Adipocyte (in vitro differentiated cells): ENCODE measurements at regions not wholly inside any gene's neighbourhood (a gene's known extent, or its start where the extent isn't known, plus 50 kb on each side); places are given as distances from the start of the nearest gene placed in this dataset.

Experiments used
- DNase-seq: peaks from one replicate; pipeline ENCODE4 v3.0.0-alpha.2; 2015; ENCODE audit warnings: low read depth
- H3K27me3 ChIP-seq: replicated peaks from 2 replicates; pipeline ENCODE4 v1.7.0; 2013; ENCODE audit warnings: mild to moderate bottlenecking, low read length, moderate library complexity; ENCODE audit not compliant: control insufficient read depth, insufficient read depth
- H3K36me3 ChIP-seq: 2 replicates; pipeline ENCODE4 v1.7.0; 2013; ENCODE audit warnings: low read length, mild to moderate bottlenecking, moderate library complexity; ENCODE audit not compliant: control insufficient read depth, insufficient read depth, severe bottlenecking
- H3K4me1 ChIP-seq: 2 replicates; pipeline ENCODE4 v1.7.0; 2013; ENCODE audit warnings: mild to moderate bottlenecking, low read length, moderate library complexity; ENCODE audit not compliant: control insufficient read depth, insufficient read depth
- H3K4me3 ChIP-seq: 2 replicates; pipeline ENCODE4 v1.7.0; 2013; ENCODE audit warnings: mild to moderate bottlenecking, low read length, moderate library complexity
- H3K9ac ChIP-seq: 2 replicates; pipeline ENCODE4 v1.7.0; 2013; ENCODE audit warnings: mild to moderate bottlenecking, low read length, moderate library complexity
- H3K9me3 ChIP-seq: 2 replicates; pipeline ENCODE4 v1.7.0; 2013; ENCODE audit warnings: mild to moderate bottlenecking, low read length, moderate library complexity; ENCODE audit not compliant: control insufficient read depth

GRCh38 chr7:132733860-132734259, 157.6 kb upstream of the PLXNA4 start:
- no peak for DNase-seq
- Histone ChIP-seq H3K36me3 (no peaks in the 10 kb centered on the region), H3K4me1 (peaks cover 6% of the 10 kb centered on the region), H3K9me3 (no peaks in the 10 kb centered on the region), H3K9ac (no peak overlapping the region), H3K27me3 (no peaks in the 10 kb centered on the region), H3K4me3 (no peak overlapping the region)

DNA sequence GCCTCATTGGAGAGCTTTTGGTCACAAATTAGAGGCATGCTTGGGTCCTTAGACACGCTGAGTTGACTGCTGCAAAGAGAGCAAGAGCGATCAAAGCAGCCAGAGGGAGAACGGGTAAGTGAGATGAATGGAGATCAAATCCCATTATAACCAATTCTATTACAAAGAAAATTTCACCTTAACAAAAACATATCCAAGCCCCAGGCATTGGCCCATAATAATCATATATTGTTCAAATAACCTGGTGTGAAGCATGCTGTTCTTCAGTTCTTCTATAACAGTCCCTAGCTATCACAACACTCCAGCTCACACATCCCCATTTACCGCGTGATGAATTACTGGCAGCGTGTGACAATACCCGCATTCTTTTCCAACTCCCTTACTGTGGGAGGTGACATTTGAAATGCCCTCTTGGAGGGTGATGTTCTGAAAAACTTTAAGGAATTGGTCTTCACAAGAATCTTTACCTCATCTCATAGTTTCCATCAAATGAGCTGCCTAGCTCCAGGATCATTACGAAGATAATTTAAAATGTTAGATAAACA, 156.1 kb upstream of the PLXNA4 start:
- Histone ChIP-seq H3K9me3 (no peaks in the 10 kb centered on the region), H3K4me1 (no peaks in the 10 kb centered on the region), H3K9ac (no peak overlapping the region), H3K36me3 (no peaks in the 10 kb centered on the region), H3K4me3 (no peak overlapping the region), H3K27me3 (peaks cover 9% of the 10 kb centered on the region)
- DNase-seq = no peak

GRCh38 chr7:132730105-132730504, 153.8 kb upstream of the PLXNA4 start:
- Histone ChIP-seq H3K9me3 (no peaks in the 10 kb centered on the region), H3K4me1 (no peaks in the 10 kb centered on the region), H3K36me3 (no peaks in the 10 kb centered on the region), H3K9ac (no peak overlapping the region), H3K27me3 (peaks cover 9% of the 10 kb centered on the region), H3K4me3 (no peak overlapping the region)
- no peak for DNase-seq

DNA sequence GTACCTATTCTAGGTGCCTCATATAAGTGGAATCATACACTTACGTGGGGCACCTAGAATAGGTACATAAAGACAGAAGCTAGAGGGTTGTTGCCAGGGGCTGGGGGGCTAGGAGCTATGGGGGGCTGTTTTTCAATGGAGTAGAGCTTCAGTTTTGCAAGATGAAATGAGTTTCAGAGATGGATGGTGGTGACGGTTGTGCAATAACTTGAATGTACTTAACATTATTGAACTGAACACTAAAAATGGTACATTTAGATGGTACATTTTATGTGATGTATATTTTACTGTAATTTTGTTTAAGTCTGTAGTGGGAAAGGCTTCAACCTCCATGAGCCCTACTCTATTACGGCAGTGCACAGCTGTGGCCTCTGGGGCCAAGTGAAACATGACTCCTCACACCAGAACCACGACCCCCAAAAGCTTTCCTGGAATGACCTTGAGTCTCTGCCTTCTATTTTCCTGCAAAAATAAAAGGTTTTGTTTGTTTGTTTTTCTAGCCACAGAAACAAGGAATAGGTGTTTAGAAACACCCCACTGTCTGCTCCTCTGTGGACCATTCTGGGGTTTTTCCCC, 147.3 kb upstream of the PLXNA4 start:
- Histone ChIP-seq H3K4me3 (no peak overlapping the region), H3K4me1 (no peaks in the 10 kb centered on the region), H3K27me3 (peaks cover 9% of the 10 kb centered on the region), H3K9me3 (peaks cover 12% of the 10 kb centered on the region), H3K9ac (no peak overlapping the region), H3K36me3 (no peaks in the 10 kb centered on the region)
- no peak for DNase-seq

DNA sequence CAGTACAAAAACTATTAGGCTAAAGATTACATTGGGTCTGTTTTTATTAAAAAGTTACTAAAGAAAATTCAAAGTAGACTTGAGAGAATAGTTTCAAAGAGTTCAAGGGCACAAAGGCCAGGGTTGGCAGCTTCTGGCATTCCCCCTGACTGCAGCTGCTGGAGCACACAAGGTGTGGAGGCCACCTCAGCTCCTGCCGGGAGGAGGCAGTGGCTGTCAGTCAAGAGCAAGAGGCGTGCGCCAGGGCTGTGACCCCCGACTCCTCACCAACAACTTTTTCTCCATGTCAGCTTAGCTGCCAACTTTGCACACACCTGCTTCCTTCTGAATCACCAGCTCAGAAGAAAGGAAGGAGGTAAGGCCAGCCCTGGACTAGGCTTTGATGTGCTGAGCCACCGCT, 144.6 kb upstream of the PLXNA4 start:
- H3K4me3 ChIP-seq = no peak overlapping the region
- H3K9me3 ChIP-seq = peaks cover 18% of the 10 kb centered on the region
- no peak for DNase-seq
- H3K27me3 ChIP-seq = peaks cover 3% of the 10 kb centered on the region
- no peaks in the 10 kb centered on the region for H3K4me1 ChIP-seq
- no peak overlapping the region for H3K9ac ChIP-seq
- no peaks in the 10 kb centered on the region for H3K36me3 ChIP-seq

DNA sequence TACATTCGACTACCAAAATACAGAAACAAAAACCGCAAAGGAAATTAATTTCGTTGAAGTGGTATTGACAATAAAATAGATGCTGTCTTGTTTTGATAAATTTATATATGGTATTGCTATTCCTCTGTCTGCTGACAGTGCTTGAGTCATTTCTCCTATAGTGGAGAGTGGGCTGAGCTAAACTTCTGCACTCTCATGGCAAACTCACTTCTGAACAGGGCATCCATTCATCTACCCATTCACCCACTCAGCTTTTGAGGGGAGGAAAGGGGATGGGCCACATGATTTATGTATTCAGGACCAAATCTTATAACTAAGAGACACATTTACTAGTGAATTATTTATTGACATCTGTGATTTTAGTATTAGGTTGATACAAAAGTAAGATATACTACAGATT, 137.6 kb upstream of the PLXNA4 start:
- Histone ChIP-seq H3K36me3 (no peaks in the 10 kb centered on the region), H3K9me3 (peaks cover 9% of the 10 kb centered on the region), H3K4me1 (no peaks in the 10 kb centered on the region)

DNA sequence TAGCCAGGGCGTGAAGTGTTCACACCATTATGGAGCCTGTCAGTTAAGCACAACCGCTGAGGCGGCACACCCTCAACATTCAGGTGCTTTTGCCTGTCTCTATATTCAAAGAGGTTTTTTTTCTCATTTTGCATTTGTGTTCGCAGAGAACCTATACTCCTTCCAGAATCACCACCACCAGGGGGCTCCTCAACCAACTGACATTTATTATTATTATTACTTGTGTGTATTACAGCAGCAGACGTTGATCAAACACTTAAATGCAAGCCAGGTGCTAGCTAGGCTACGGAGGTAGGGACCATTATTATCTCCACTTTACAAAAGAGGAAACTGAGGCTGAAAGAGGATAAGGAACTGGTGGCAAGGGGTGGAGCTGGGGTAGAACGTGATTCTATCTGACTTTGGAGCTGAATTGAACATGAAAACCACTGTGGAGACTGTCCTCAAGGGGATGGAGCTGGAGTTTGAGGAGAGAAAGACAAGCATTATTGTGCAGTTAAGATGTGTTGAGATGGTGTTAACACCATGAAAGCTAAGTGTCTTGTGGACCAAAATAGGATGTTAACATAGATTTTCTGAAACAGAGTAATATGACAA, 133.8 kb upstream of the PLXNA4 start:
- Histone ChIP-seq H3K27me3 (no peaks in the 10 kb centered on the region), H3K4me1 (no peaks in the 10 kb centered on the region), H3K4me3 (no peak overlapping the region), H3K9me3 (no peaks in the 10 kb centered on the region), H3K9ac (no peak overlapping the region), H3K36me3 (no peaks in the 10 kb centered on the region)
- peak; percentile 70 for DNase-seq

More for the DNA sequence above, 137.6 kb upstream of the PLXNA4 start:
- Histone ChIP-seq H3K4me3 (no peak overlapping the region), H3K9ac (no peak overlapping the region), H3K27me3 (peaks cover 3% of the 10 kb centered on the region)
- no peak for DNase-seq

DNA sequence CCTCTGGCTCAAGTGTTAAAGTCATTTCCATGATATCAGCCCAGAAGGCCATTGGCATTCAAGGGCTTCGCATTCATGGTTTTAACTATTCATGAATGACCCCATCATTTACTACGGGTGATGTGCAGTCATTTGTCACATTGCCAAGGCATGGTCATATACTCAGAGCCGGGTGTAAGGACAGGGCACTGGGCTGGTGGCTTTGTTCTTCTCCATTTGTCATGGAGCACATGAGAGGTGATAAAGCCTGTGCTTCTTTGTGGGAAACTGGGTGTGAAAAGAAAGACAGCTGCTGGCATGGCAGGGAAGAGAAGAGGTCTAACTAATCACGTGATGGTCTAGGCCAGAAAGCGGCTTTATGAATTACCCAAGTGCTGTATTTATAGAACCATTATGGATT, 132.2 kb upstream of the PLXNA4 start:
- H3K9ac ChIP-seq = no peak overlapping the region
- no peak for DNase-seq
- no peaks in the 10 kb centered on the region for H3K27me3 ChIP-seq
- no peak overlapping the region for H3K4me3 ChIP-seq
- no peaks in the 10 kb centered on the region for H3K9me3 ChIP-seq
- H3K36me3 ChIP-seq = no peaks in the 10 kb centered on the region
- no peaks in the 10 kb centered on the region for H3K4me1 ChIP-seq

DNA sequence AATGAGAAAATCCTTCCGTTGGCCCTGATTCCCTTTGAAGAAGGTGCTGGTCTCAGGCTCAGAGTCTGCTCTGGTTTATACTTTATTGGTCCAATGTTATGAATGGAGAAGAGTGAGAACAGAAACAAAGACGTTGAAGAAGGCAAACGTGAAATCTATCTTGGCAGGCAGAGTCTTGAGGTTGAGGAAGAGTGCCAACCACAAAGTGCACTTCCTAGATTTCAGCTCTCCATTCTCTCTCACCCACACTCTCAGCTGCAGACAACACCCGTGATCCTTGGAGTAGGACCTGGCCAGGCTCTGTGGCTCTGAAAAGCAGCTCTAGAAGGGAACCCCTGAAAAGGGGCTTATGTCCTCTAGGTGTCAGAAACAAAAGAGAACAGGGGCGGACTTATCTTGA, 128.9 kb upstream of the PLXNA4 start:
- H3K27me3 ChIP-seq = no peaks in the 10 kb centered on the region
- no peak for DNase-seq
- H3K36me3 ChIP-seq = no peaks in the 10 kb centered on the region
- H3K4me1 ChIP-seq = no peaks in the 10 kb centered on the region
- H3K4me3 ChIP-seq = no peak overlapping the region
- H3K9ac ChIP-seq = no peak overlapping the region
- peaks cover 3% of the 10 kb centered on the region for H3K9me3 ChIP-seq

GRCh38 chr7:132703742-132704141, 127.5 kb upstream of the PLXNA4 start:
- no peak for DNase-seq
- H3K4me1 ChIP-seq = no peaks in the 10 kb centered on the region
- H3K36me3 ChIP-seq = no peaks in the 10 kb centered on the region
- H3K4me3 ChIP-seq = no peak overlapping the region
- peaks cover 3% of the 10 kb centered on the region for H3K9me3 ChIP-seq
- H3K27me3 ChIP-seq = no peaks in the 10 kb centered on the region
- no peak overlapping the region for H3K9ac ChIP-seq

- Histone ChIP-seq H3K27me3 (peaks cover 35% of the 10 kb centered on the region), H3K36me3 (no peaks in the 10 kb centered on the region), H3K9me3 (peaks cover 3% of the 10 kb centered on the region), H3K4me1 (no peaks in the 10 kb centered on the region), H3K4me3 (no peak overlapping the region), H3K9ac (no peak overlapping the region)
- no peak for DNase-seq
Measured at GRCh38 chr7:132697003-132697402, 120.7 kb upstream of the PLXNA4 start.

- DNase-seq = no peak
- H3K9ac ChIP-seq = no peak overlapping the region
- H3K27me3 ChIP-seq = peaks cover 39% of the 10 kb centered on the region
- no peaks in the 10 kb centered on the region for H3K36me3 ChIP-seq
- no peak overlapping the region for H3K4me3 ChIP-seq
- no peaks in the 10 kb centered on the region for H3K4me1 ChIP-seq
- no peaks in the 10 kb centered on the region for H3K9me3 ChIP-seq
Measured at GRCh38 chr7:132696332-132696731, 120.1 kb upstream of the PLXNA4 start.
